Osteocyte (in vitro differentiated cells): ENCODE measurements at regions not wholly inside any gene's neighbourhood (a gene's known extent, or its start where the extent isn't known, plus 50 kb on each side); places are given as distances from the start of the nearest gene placed in this dataset.

Experiments used
- DNase-seq: peaks from one replicate; pipeline ENCODE4 v3.0.0; 2021; ENCODE audit warnings: mixed read lengths; ENCODE audit not compliant: unreplicated experiment; ENCODE audit errors: extremely low spot score
- H3K27ac Mint-ChIP-seq: one replicate; pipeline ENCODE4 v1.8.0; 2021; ENCODE audit warnings: mild to moderate bottlenecking, mixed read lengths; ENCODE audit not compliant: unreplicated experiment
- H3K27me3 Mint-ChIP-seq: one replicate; pipeline ENCODE4 v1.8.0; 2021; ENCODE audit warnings: mixed read lengths; ENCODE audit not compliant: unreplicated experiment
- H3K36me3 Mint-ChIP-seq: one replicate; pipeline ENCODE4 v1.8.0; 2021; ENCODE audit warnings: mixed read lengths; ENCODE audit not compliant: unreplicated experiment
- H3K4me1 Mint-ChIP-seq: one replicate; pipeline ENCODE4 v1.8.0; 2021; ENCODE audit warnings: mixed read lengths; ENCODE audit not compliant: unreplicated experiment
- H3K4me3 Mint-ChIP-seq: one replicate; pipeline ENCODE4 v1.8.0; 2021; ENCODE audit warnings: mild to moderate bottlenecking, moderate library complexity, mixed read lengths; ENCODE audit not compliant: unreplicated experiment
- H3K9me3 Mint-ChIP-seq: one replicate; pipeline ENCODE4 v1.8.0; 2021; ENCODE audit warnings: mixed read lengths; ENCODE audit not compliant: unreplicated experiment
- CTCF ChIP-seq: fragments of 200-600 bp; sonication (generic); IDR thresholded peaks from 2 replicates; pipeline ENCODE4 v1.5.0; 2021; ENCODE audit warnings: antibody characterized with exemption, mild to moderate bottlenecking, moderate library complexity

- H3K27ac Mint-ChIP-seq, result no peak overlapping the region
- H3K4me3 Mint-ChIP-seq, result no peak overlapping the region
- no peak for TF ChIP-seq CTCF
- H3K9me3 Mint-ChIP-seq, result peaks cover 51% of the 10 kb centered on the region
- no peaks in the 10 kb centered on the region for H3K27me3 Mint-ChIP-seq
- no peaks in the 10 kb centered on the region for H3K36me3 Mint-ChIP-seq
- DNase-seq, result no peak
- no peaks in the 10 kb centered on the region for H3K4me1 Mint-ChIP-seq
Observed at GRCh38 chr1:4519954-4520353, 134.5 kb upstream of the AJAP1 start.

- H3K27ac Mint-ChIP-seq, result no peak overlapping the region
- no peak overlapping the region for H3K4me3 Mint-ChIP-seq
- H3K36me3 Mint-ChIP-seq, result no peaks in the 10 kb centered on the region
- TF ChIP-seq CTCF, result no peak
- H3K27me3 Mint-ChIP-seq, result no peaks in the 10 kb centered on the region
- peaks cover 32% of the 10 kb centered on the region for H3K9me3 Mint-ChIP-seq
- H3K4me1 Mint-ChIP-seq, result no peaks in the 10 kb centered on the region
- no peak for DNase-seq
Observed at GRCh38 chr1:4523551-4523950, 130.9 kb upstream of the AJAP1 start.

GRCh38 chr1:4526747-4527146 is 127.7 kb upstream of the AJAP1 start:
- no peaks in the 10 kb centered on the region for H3K27me3 Mint-ChIP-seq
- DNase-seq, result no peak
- no peak for TF ChIP-seq CTCF
- H3K27ac Mint-ChIP-seq, result no peak overlapping the region
- H3K4me3 Mint-ChIP-seq, result no peak overlapping the region
- H3K9me3 Mint-ChIP-seq, result peaks cover 31% of the 10 kb centered on the region
- H3K36me3 Mint-ChIP-seq, result no peaks in the 10 kb centered on the region
- H3K4me1 Mint-ChIP-seq, result no peaks in the 10 kb centered on the region

- Mint-ChIP-seq H3K27ac (no peak overlapping the region), H3K36me3 (no peaks in the 10 kb centered on the region), H3K4me3 (no peak overlapping the region), H3K9me3 (peaks cover 33% of the 10 kb centered on the region), H3K27me3 (no peaks in the 10 kb centered on the region), H3K4me1 (no peaks in the 10 kb centered on the region)
- no peak for TF ChIP-seq CTCF
- DNase-seq, result no peak
Observed at GRCh38 chr1:4527819-4528218, 126.6 kb upstream of the AJAP1 start.

- DNase-seq, result no peak
- Mint-ChIP-seq H3K9me3 (peaks cover 26% of the 10 kb centered on the region), H3K27me3 (no peaks in the 10 kb centered on the region), H3K4me3 (no peak overlapping the region), H3K4me1 (no peaks in the 10 kb centered on the region), H3K27ac (no peak overlapping the region), H3K36me3 (no peaks in the 10 kb centered on the region)
- TF ChIP-seq CTCF, result no peak
Observed at GRCh38 chr1:4528590-4528989, 125.8 kb upstream of the AJAP1 start.
